Ascending aorta (tissue), 2 donors: ENCODE measurements at regions not wholly inside any gene's neighbourhood (a gene's known extent, or its start where the extent isn't known, plus 50 kb on each side); places are given as distances from the start of the nearest gene placed in this dataset.
"Not testable (repeated sequence)": the region's sequence is repeated elsewhere in the genome, so short reads cannot be mapped to it uniquely, and the experiment has no call there.

Experiments
- DNase-seq, 2 donors: peaks; one replicate each; pipeline ENCODE4 v3.0.0-alpha.2; 2019; ENCODE audit warnings: low spot score in 2 of 2
- H3K27ac ChIP-seq, 2 donors: fragments of 200-600 bp; sonication (generic); one replicate each; pipeline ENCODE4 v1.5.1; 2016 to 2017; ENCODE audit warnings: mild to moderate bottlenecking in 1 of 2
- H3K27me3 ChIP-seq: fragments of 200-600 bp; sonication (generic); one replicate; pipeline ENCODE4 v1.5.1; 2017
- H3K36me3 ChIP-seq, 2 donors: fragments of 200-600 bp; sonication (generic); one replicate each; pipeline ENCODE4 v1.5.1; 2016
- H3K4me1 ChIP-seq, 2 donors: fragments of 200-600 bp; sonication (generic); one replicate each; pipeline ENCODE4 v1.5.1; 2016 to 2017; ENCODE audit warnings: mild to moderate bottlenecking in 1 of 2
- H3K4me3 ChIP-seq, 2 donors: fragments of 200-600 bp; sonication (generic); one replicate each; pipeline ENCODE4 v1.5.1; 2016 to 2017; ENCODE audit warnings: mild to moderate bottlenecking in 1 of 2
- H3K9me3 ChIP-seq, 2 donors: fragments of 200-600 bp; sonication (generic); one replicate each; pipeline ENCODE4 v1.5.1; 2016
- intact Hi-C: fragments of 100-400 bp; cut with DNase I; formaldehyde crosslinking; loops from one replicate; pipeline ENCODE4 v1.15.1; 2023
- TF ChIP-seq, protein P1 (sequence below), 3 experiments: fragments of 200-600 bp in 2 of 3; fragments of 450-650 bp in 1 of 3; sonication (generic) in 2 of 3; IDR thresholded peaks; one replicate each; pipeline ENCODE4 v1.5.1; 2016 to 2019; ENCODE audit warnings: antibody characterized with exemption in 3 of 3, mild to moderate bottlenecking in 1 of 3, moderate library complexity in 1 of 3

DNA sequence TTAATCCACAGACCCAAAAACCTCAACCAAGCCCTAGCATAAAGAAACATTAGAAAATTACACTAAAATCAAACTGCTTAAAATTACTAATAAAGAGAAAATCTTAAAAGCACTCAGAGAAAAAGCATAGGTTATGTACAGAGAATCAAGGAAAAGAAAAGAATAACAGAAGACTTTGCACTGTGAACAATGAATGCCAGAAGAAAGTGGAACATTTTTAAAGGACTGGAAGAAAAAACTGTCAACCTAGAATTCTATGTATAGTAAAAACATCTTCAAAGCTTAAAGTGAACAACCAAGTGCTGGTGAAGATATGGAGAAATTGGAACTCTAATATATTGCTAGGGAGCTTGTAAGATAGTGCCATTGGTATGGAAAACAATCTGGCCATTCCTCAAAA, 82.7 kb upstream of the SLC6A11 start:
- TF ChIP-seq, protein P1, sequence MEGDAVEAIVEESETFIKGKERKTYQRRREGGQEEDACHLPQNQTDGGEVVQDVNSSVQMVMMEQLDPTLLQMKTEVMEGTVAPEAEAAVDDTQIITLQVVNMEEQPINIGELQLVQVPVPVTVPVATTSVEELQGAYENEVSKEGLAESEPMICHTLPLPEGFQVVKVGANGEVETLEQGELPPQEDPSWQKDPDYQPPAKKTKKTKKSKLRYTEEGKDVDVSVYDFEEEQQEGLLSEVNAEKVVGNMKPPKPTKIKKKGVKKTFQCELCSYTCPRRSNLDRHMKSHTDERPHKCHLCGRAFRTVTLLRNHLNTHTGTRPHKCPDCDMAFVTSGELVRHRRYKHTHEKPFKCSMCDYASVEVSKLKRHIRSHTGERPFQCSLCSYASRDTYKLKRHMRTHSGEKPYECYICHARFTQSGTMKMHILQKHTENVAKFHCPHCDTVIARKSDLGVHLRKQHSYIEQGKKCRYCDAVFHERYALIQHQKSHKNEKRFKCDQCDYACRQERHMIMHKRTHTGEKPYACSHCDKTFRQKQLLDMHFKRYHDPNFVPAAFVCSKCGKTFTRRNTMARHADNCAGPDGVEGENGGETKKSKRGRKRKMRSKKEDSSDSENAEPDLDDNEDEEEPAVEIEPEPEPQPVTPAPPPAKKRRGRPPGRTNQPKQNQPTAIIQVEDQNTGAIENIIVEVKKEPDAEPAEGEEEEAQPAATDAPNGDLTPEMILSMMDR (IDR thresholded peaks at IDR 0.05), result no peak
- H3K36me3 ChIP-seq, result no peaks in the 10 kb centered on the region
- peaks cover 6 to 15% of the 10 kb centered on the region in 2 donors for H3K9me3 ChIP-seq
- intact Hi-C loops, result no loop called here
- H3K4me3 ChIP-seq, result no peak overlapping the region
- H3K27me3 ChIP-seq, result no peaks in the 10 kb centered on the region
- DNase-seq, result no peak
- no peaks in the 10 kb centered on the region for H3K4me1 ChIP-seq
- no peak overlapping the region for H3K27ac ChIP-seq

DNA sequence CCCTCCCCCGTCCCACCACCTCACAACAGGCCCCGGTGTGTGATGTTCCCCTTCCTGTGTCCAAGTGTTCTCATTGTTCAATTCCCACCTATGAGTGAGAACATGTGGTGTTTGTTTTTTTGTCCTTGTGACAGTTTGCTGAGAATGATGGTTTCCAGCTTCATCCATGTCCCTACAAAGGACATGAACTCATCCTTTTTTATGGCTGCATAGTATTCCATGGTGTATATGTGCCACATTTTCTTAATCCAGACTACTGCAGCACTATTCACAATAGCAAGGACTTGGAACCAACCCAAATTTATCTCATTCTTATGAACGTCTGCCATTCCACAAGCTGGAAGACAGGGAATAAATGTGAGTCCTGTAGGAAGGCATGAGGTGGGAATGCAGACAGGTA, 79.6 kb upstream of the SLC6A11 start:
- H3K9me3 ChIP-seq, result peaks cover 6 to 15% of the 10 kb centered on the region in 2 donors
- not testable (repeated sequence) for H3K27me3 ChIP-seq, H3K4me3 ChIP-seq, DNase-seq, H3K36me3 ChIP-seq, H3K27ac ChIP-seq, H3K4me1 ChIP-seq
- intact Hi-C loops, result loop anchor here (5.0 kb wide), 1 partner anchor 1234 kb away; no protein-coding TSS in a partner anchor

DNA sequence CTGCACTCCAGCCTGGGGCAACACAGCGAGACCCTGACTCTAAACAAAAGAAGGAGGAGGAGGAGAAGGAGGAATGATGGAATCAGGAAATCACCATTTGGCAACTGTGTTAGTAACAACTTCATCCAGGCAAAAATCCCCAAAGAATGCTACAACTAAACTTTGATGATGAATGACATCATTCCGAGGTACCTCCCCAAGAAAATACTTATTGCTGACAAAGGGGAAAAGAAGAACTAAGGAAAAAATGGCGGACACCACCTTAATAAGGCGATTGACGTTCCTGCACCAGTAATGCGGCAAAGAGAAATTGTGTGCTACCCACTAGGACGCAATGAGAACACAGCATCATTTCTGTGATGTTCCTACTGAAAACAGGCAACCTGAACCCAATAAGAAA, 78.2 kb upstream of the SLC6A11 start:
- TF ChIP-seq, protein P1 (IDR thresholded peaks at IDR 0.05), result no peak
- Histone ChIP-seq H3K27ac (no peak overlapping the region), H3K36me3 (no peaks in the 10 kb centered on the region), H3K9me3 (peaks cover 6 to 13% of the 10 kb centered on the region in 2 donors), H3K4me3 (no peak overlapping the region), H3K4me1 (peaks cover 3% of the 10 kb centered on the region in 2 donors), H3K27me3 (no peaks in the 10 kb centered on the region)
- intact Hi-C loops, result loop anchor here (2.0 to 5.0 kb wide), 2 partner anchors 393 to 1235 kb away; no protein-coding TSS in a partner anchor
- no peak for DNase-seq

DNA sequence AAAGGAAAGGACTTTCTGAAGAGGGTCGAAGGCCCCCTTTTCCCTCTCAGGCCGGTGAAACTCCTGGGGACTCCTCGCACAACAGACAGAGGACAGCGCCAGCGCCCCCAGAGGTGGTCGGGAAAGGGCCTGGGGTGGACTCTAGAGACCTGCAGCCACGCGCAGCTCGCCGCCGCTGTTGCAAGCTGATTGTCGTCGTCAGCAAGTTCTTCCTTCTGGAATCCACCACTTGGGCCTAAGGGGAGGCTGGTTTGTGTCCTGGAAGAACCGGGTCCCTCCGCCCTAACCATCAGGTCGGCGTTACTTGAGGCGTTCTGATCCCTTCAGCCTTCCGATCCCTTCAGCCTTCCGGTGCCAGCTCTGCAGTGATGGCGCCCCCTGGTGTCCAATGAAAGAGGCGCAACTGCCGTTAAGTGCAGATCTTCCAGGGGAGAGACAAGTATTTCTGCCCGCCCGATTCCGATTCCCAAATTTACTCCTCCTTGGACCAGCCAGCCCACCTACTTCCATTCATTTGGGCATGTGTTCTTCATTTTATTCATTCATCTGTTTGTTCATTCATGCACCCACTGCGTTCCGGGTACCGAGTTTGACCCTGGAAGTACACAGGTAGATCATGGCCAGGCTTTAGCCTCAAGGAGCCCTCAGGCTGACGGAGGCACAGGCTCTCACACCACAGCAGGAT, 77.2 kb upstream of the SLC6A11 start:
- TF ChIP-seq, protein P1 (IDR thresholded peaks at IDR 0.05), result peak; percentile 66 to 75 (median 73)
- H3K9me3 ChIP-seq, result peaks cover 3% of the 10 kb centered on the region in 2 donors
- H3K4me1 ChIP-seq, result peaks cover 3% of the 10 kb centered on the region in 2 donors
- H3K27ac ChIP-seq, result no peak overlapping the region
- DNase-seq, result peak in 1 of 2 donors; percentile 73
- H3K36me3 ChIP-seq, result no peaks in the 10 kb centered on the region
- intact Hi-C loops, result loop anchor here (2.0 to 5.0 kb wide), 2 partner anchors 394 to 1237 kb away; no protein-coding TSS in a partner anchor
- H3K27me3 ChIP-seq, result no peaks in the 10 kb centered on the region
- H3K4me3 ChIP-seq, result peak overlapping the region in 1 of 2 donors; percentile 54

DNA sequence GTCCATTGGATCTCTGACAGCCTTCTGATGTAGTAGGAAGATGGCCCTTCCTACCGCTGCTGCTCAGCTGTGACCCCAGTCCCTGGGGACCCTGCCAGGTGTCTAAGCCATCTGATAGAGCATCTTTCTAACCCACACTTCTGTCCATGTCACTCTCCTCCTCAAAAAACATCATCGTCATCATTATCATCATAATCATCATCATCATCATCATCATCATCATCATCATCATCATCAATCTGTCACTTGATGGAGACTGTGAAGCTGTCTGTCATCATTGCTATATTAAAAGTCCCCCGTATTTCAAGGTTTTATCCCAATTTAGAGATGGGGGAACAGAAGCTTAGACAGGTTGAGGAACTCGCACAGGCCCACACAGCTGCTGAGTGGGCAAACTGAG, 75.1 kb upstream of the SLC6A11 start:
- Histone ChIP-seq H3K4me3 (no peak overlapping the region), H3K9me3 (no peaks in the 10 kb centered on the region), H3K27me3 (no peaks in the 10 kb centered on the region), H3K27ac (no peak overlapping the region), H3K36me3 (no peaks in the 10 kb centered on the region), H3K4me1 (peaks cover 3% of the 10 kb centered on the region in 2 donors)
- TF ChIP-seq, protein P1 (IDR thresholded peaks at IDR 0.05), result no peak
- intact Hi-C loops, result no loop called here
- DNase-seq, result no peak

DNA sequence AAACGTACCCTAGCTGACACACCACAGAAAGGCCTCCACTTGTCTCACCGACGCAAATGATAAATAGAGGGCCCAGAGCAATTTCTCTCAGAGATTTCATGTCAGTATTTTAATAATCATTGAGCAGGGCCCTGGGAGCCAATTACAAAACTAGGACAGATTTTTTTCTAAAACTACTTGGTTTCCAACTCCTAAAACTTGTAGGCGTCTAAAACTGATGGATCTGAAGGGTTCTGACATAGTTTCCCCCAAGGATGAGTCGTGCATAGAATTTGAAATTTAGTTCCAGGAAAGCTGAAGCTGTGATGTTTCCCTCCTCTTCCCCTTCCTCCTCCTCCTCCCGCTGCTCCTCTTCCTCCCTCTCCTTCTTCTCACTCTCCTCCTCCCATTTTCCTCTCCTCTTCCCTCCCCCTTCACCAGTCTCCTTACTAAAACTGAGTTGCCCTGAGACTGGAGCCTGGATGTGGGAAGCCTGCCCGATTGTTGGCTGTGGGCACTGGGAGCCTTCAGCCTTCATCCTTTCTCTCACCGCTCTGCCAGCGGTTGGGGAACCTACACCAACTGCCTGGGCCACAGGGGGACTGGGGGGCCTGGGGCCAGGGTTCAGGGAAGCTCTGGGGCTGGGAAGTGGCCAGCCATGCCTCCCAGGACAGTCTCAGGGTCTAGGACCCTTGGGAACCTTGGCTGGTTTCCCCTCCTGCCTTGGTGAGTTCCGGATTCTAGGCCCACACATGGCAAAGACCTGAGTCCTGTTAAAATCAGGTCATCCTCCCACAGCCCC, 73.9 kb upstream of the SLC6A11 start:
- TF ChIP-seq, protein P1 (IDR thresholded peaks at IDR 0.05), result no peak
- intact Hi-C loops, result no loop called here
- H3K36me3 ChIP-seq, result no peaks in the 10 kb centered on the region

More for the DNA sequence above, 73.9 kb upstream of the SLC6A11 start:
- no peak overlapping the region for H3K4me3 ChIP-seq
- peak in 1 of 2 donors; percentile 50 for DNase-seq
- no peaks in the 10 kb centered on the region for H3K27me3 ChIP-seq
- H3K27ac ChIP-seq, result no peak overlapping the region
- no peaks in the 10 kb centered on the region for H3K9me3 ChIP-seq
- peaks cover 3% of the 10 kb centered on the region in 2 donors for H3K4me1 ChIP-seq
